Stimulated activated CD4-positive, alpha-beta T cell treated with anti-CD3 and anti-CD28 coated beads, Interleukin-15, amount 100 ng/mL, for 48 hours (primary cell): ENCODE measurements at regions not wholly inside any gene's neighbourhood (a gene's known extent, or its start where the extent isn't known, plus 50 kb on each side); places are given as distances from the start of the nearest gene placed in this dataset.
A peak's percentile ranks its signal among the peaks of the same experiment; 100 is the strongest.
"Not testable (repeated sequence)": the region's sequence is repeated elsewhere in the genome, so short reads cannot be mapped to it uniquely, and the experiment has no call there.

Experiments used
- DNase-seq, 2 donors: peaks; one replicate each; pipeline ENCODE4 v3.0.0-alpha.2; 2020; ENCODE audit warnings: low read depth in 2 of 2

- no peak for DNase-seq
These were observed 50.6 kb upstream of the NKD1 start for GRCh38 chr16:50497592-50497991.

DNA sequence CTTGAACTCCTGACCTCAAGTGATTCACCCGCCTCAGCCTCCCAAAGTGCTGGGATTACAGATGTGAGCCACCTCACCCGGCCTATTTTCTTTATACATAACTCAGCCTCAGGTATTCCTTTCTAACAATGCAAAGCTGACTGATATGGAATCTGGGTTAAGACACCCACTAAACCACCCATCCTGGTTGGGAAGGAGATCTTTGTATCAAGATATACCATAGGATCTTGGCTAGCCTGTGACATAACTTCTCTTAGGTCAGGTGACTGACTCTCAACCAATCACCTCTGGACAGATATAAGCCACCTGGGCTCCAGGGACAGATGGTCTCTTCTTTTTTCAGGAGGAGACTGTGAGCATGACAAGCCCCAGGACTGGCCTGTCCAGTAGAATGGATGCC lies 51.2 kb upstream of the NKD1 start:
- DNase-seq = no peak

- no peak for DNase-seq
These were observed 52.5 kb upstream of the NKD1 start for GRCh38 chr16:50495673-50496072.

GRCh38 chr16:50494501-50495491 lies 53.4 kb upstream of the NKD1 start:
- DNase-seq = no peak

DNA sequence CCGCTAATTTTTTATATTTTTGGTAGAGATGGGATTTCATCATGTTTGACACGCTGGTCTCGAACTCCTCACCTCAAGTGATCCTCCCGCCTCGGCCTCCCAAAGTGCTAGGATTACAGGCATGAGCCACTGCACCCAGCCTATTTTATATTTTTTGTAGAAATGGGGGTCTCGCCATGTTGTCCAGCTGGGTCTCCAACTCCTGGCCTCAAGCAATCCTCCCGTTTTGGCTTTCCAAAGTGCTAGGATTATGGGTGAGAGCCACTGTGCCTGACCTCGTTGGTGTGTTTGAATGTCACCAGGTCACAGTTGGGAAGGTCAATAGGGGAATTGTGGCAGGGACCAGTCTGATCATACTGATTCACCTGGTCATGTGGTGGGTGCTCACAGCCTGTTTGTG lies 56.7 kb upstream of the NKD1 start:
- no peak for DNase-seq

- DNase-seq = no peak
These were observed 57.4 kb upstream of the NKD1 start for GRCh38 chr16:50490828-50491227.

- no peak for DNase-seq
These were observed 59.0 kb upstream of the NKD1 start for GRCh38 chr16:50489182-50489581.

DNA sequence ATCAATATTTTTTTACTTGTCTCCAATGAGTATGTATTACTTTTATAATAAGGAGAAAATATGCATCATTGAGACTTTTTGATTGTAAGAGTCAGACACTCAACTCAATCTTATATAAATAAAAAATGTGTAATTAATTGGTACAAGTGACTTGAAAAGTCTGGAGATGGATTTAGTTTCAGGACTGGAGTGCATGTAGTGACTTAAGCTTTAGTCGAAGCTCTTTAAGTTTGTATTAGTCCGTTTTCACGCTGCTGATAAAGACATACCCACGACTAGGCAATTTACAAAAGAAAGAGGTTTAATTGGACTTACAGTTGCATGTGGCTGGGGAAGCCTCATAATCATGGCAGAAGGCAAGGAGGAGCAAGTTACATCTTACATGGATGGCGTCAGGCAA lies 60.7 kb upstream of the NKD1 start:
- no peak for DNase-seq

- DNase-seq = not testable (repeated sequence)
These were observed 62.0 kb upstream of the NKD1 start for GRCh38 chr16:50486162-50486561.

- no peak for DNase-seq
These were observed 63.0 kb upstream of the NKD1 start for GRCh38 chr16:50485232-50485631.

DNA sequence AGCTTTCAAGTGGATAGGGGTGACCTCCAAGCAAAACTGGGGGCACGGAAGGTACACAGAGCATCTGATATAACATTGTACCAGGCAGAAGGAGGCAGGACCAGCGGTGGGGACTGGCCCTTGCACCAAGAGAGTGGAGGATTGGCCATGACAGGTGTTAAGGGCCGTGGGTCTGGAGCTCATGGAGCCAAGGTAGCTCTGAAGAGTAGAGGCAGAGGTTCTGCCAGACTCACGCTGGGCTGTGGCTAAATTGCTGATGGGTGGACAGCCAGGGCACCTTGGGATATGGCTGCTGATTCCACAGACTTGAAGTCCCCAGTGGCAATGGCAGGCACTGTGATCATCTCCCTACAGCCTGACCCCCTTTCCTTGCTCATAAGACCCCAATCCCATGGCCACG lies 65.9 kb upstream of the NKD1 start:
- no peak for DNase-seq

DNA sequence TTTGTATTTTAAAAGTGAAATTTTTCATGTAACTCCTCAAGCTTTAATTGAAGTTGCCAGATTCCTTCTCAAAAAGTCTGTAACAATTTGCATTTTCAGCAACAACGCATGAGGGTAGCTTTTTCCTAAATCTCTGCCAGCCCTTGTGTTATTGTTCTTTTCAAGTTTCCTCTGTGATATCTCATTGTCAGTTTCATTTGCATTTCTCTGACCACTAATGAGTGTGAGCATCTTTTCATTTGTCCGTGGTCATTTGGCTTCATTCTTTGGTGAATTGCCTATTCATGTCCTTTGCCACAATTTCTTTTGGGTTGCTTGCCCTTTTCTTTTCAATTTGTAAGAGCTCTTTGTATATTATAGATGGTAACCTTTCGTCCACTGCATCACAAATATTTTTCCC lies 68.0 kb upstream of the NKD1 start:
- no peak for DNase-seq

DNA sequence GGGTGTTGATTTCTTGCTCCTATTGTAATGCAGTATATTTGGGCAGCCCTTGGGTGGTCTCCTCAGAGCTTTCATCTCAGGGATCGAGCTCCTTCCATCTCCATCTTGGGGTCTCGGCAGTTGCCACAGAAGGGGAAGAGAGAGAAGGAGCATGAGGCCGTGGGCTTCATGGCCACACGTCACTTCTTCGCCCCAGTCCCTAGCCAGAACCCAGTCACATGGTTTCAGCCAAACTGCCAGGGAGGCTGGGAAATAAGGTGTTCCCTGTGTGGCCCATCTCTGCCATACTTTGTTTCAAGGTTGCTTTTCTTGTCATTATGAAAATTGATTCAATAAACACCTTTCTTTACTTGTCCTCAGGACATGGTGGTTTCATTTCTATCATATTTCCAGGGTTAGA lies 68.4 kb upstream of the NKD1 start:
- DNase-seq = no peak

DNA sequence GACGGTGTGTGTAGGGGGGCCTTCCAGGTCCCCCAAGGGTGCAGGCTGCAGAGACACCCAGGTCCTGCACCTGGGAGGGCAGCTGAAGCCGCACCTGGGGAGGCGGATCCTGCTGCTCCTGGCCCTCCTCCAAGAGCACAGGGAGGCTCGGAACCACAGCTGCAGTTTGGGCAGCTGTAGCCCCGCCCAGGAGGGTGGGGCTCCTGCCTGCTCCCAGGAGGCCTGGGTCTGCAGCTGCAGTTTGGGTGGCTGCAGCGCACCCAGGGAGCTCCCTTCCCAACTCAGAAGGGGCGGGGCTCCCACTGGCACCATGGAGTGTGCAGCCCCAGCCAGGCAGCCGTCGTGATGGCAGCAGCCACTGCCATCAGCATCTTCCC lies 69.4 kb upstream of the NKD1 start:
- no peak for DNase-seq

GRCh38 chr16:50478075-50478772 lies 70.0 kb upstream of the NKD1 start:
- no peak for DNase-seq

GRCh38 chr16:50476486-50477255 lies 71.5 kb upstream of the NKD1 start:
- no peak for DNase-seq

GRCh38 chr16:50475170-50475569 lies 73.0 kb upstream of the NKD1 start:
- no peak for DNase-seq

GRCh38 chr16:50474138-50474537 lies 74.1 kb upstream of the NKD1 start:
- peak in 1 of 2 donors; percentile 18 for DNase-seq

GRCh38 chr16:50473356-50473945 lies 74.7 kb upstream of the NKD1 start:
- DNase-seq = no peak

DNA sequence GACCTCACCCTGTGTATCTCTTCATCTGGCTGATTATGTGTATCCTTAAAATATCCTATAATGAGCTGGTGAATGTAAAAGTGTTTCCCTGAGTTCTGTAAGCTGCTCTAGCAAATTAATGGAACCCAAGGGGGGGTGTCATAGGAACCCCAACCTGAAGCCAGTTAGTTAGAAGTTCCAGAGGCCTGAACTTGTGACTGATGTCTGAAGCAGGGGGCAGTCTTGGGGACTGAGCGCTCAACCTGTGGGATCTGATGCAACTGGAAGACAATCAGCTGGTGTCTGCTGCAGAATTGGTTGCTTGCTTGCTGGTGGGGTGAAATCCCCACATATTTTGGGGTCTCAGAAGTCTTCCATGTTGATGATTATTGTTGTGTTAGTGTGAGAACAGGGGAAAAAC lies 75.7 kb upstream of the NKD1 start:
- DNase-seq = no peak

- no peak for DNase-seq
These were observed 77.5 kb upstream of the NKD1 start for GRCh38 chr16:50470687-50471086.

GRCh38 chr16:50469744-50470321 lies 78.4 kb upstream of the NKD1 start:
- no peak for DNase-seq
